ENCODE measurements at regions not wholly inside any gene's neighbourhood (a gene's known extent, or its start where the extent isn't known, plus 50 kb on each side); places are given as distances from the start of the nearest gene placed in this dataset.

DNA sequence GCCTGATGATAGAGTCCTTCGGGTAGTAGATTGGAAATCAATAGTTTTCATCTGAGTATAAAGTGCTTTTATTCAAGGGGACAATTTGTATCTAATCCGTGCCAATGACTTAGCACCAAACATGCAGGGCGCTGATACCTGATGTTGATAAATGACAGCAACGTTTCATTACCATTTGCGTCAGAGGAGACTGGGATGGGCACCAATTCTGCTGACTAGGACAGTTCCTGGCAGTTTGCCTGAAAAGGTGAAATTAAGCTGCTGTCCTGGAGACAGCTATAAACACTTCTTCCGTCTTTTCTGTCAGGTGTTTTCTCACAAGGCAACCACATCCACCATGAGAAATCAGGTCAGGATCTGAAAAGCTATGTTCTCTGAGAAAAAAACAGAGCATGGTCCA is 1136.4 kb downstream of the TYW1 start:
- no peaks in the 10 kb centered on the region for H3K27me3 ChIP-seq (replicated peaks)
- H3K4me3 ChIP-seq (ENCODE audit: low read depth, low read length), result no peak overlapping the region
- in situ Hi-C loops (cut with HindIII; ENCODE audit: low pct_ligation_motif_present, low sequenced_read_pairs), result no loop called here
- TF ChIP-seq, protein P1, sequence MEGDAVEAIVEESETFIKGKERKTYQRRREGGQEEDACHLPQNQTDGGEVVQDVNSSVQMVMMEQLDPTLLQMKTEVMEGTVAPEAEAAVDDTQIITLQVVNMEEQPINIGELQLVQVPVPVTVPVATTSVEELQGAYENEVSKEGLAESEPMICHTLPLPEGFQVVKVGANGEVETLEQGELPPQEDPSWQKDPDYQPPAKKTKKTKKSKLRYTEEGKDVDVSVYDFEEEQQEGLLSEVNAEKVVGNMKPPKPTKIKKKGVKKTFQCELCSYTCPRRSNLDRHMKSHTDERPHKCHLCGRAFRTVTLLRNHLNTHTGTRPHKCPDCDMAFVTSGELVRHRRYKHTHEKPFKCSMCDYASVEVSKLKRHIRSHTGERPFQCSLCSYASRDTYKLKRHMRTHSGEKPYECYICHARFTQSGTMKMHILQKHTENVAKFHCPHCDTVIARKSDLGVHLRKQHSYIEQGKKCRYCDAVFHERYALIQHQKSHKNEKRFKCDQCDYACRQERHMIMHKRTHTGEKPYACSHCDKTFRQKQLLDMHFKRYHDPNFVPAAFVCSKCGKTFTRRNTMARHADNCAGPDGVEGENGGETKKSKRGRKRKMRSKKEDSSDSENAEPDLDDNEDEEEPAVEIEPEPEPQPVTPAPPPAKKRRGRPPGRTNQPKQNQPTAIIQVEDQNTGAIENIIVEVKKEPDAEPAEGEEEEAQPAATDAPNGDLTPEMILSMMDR (IDR thresholded peaks at IDR 0.05; ENCODE audit: low read depth, low read length, missing control alignments), result no peak
- no peaks in the 10 kb centered on the region for H3K36me3 ChIP-seq (replicated peaks)
- no peak overlapping the region for H3K27ac ChIP-seq
- DNase-seq, result no peak

DNA sequence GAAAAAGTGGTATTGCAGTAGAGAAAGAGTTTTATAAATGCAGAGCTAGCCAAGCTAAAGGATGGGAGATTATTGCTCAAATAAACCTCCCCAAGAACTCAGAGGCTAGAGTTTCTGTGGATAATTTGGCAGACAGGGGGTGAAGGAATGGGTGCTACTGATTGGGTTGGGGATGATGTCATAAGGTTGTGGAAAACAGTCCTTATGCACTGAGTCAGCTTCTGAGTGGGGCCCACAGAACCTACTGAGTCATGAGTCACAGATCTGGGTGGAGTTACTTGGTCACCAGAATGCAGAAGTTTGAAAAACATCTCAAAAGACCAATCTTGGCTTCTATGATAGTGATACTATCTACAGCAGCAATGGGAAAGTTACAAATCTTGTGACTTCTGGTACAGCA is 1146.7 kb downstream of the TYW1 start:
- in situ Hi-C loops (cut with HindIII; ENCODE audit: low pct_ligation_motif_present, low sequenced_read_pairs), result no loop called here
- H3K27me3 ChIP-seq (replicated peaks), result no peaks in the 10 kb centered on the region
- TF ChIP-seq, protein P1 (IDR thresholded peaks at IDR 0.05; ENCODE audit: low read depth, low read length, missing control alignments), result no peak
- no peak overlapping the region for H3K27ac ChIP-seq
- no peak overlapping the region for H3K4me3 ChIP-seq (ENCODE audit: low read depth, low read length)
- H3K36me3 ChIP-seq (replicated peaks), result no peaks in the 10 kb centered on the region
- no peak for DNase-seq

DNA sequence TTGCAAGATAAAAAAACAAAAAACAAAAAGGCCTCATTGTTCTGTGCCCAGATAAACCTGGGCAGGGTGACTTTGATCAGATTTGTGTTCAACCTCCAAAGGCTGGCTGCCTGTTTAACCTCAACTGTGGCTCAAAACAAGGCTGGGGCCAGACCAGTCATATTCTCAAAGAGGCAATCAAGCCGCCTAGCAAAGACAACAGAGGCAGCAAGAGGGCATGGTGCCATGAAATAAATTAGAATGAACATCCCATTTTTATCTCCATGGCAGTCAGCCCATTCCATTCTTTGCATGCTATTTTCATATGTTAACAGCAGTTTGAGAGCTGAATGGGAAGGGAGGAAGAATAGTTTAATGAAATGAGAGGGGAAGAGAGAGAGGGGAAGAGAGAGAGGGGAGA is 1150.3 kb downstream of the TYW1 start:
- in situ Hi-C loops (cut with HindIII; ENCODE audit: low pct_ligation_motif_present, low sequenced_read_pairs), result no loop called here
- DNase-seq, result no peak
- H3K27ac ChIP-seq, result no peak overlapping the region
- TF ChIP-seq, protein P1 (IDR thresholded peaks at IDR 0.05; ENCODE audit: low read depth, low read length, missing control alignments), result no peak
- H3K27me3 ChIP-seq (replicated peaks), result no peaks in the 10 kb centered on the region
- H3K36me3 ChIP-seq (replicated peaks), result no peaks in the 10 kb centered on the region
- no peak overlapping the region for H3K4me3 ChIP-seq (ENCODE audit: low read depth, low read length)

DNA sequence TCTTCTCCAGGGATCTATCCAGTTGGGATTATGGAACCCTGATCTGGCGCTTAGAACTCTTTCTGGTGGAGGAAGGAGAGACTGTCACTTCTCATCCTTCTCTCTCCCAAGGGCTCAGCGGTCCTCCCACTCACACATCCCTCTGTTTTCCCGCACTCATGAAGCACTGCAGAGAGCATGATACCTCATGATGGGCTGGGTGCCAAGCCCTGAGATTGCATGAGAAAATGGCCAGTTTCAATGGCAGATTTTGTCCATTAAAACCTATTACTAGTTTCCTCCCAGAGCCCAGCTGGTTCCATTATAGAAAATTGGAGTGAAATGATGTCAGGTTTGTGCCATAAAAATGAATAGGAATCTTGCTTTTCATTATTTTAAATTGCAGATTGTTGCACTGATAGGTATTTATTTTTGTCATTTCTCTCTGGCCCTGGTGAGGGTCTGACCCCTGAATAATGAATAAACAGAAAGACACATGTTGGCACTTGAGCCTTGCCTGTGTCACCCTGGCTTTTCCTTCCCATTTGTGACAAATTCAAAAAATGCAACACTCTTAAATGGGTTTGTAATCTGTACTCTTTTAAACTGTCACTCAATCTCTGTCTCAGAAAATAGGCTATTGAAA is 1151.1 kb downstream of the TYW1 start:
- in situ Hi-C loops (cut with HindIII; ENCODE audit: low pct_ligation_motif_present, low sequenced_read_pairs), result no loop called here
- H3K4me3 ChIP-seq (ENCODE audit: low read depth, low read length), result no peak overlapping the region
- TF ChIP-seq, protein P1 (IDR thresholded peaks at IDR 0.05; ENCODE audit: low read depth, low read length, missing control alignments), result no peak
- H3K36me3 ChIP-seq (replicated peaks), result no peaks in the 10 kb centered on the region
- no peak overlapping the region for H3K27ac ChIP-seq
- DNase-seq, result no peak
- no peaks in the 10 kb centered on the region for H3K27me3 ChIP-seq (replicated peaks)

DNA sequence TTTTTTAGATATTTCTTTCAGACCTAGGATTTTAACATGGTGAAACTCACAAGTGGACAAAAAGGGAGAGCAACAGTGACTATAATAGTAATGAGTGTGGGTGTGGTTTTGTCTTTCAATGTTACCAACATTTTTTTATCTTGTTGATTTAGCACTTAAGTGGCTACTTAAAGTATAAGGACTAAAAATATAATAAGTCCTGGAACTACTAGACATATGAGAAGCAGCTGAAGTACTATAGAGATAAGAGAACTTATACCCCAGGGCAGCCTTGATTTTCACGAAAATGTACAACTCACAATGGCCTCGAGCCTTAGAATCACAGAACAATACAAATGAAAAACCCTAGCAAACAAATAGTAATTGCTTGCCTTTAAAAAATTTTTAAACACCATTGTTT is 1151.8 kb downstream of the TYW1 start:
- no peaks in the 10 kb centered on the region for H3K36me3 ChIP-seq (replicated peaks)
- no peak overlapping the region for H3K4me3 ChIP-seq (ENCODE audit: low read depth, low read length)
- no peak overlapping the region for H3K27ac ChIP-seq
- in situ Hi-C loops (cut with HindIII; ENCODE audit: low pct_ligation_motif_present, low sequenced_read_pairs), result no loop called here
- no peak for DNase-seq
- TF ChIP-seq, protein P1 (IDR thresholded peaks at IDR 0.05; ENCODE audit: low read depth, low read length, missing control alignments), result no peak
- H3K27me3 ChIP-seq (replicated peaks), result no peaks in the 10 kb centered on the region

DNA sequence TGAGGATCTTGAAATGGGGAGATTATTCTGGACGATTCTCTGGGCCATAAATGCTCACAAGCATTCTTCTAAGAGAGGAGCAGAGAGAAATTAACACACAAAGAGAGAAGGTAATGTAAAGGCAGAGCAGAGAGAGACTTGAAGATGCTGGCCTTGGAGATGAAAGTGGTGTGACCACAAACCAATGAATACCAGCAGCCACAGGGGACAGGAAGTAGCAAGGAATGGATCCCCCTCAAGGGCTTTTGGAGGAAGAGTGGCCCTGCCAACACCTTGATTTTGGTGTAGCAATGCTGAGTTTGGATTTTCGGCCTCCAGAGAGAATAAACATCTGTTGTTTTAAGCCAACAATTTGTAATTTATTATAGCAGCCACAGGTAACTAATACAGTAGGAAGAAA is 1155.6 kb downstream of the TYW1 start:
- Histone ChIP-seq H3K4me3 (ENCODE audit: low read depth, low read length) (no peak overlapping the region), H3K36me3 (replicated peaks) (no peaks in the 10 kb centered on the region), H3K27ac (no peak overlapping the region), H3K27me3 (replicated peaks) (no peaks in the 10 kb centered on the region)
- TF ChIP-seq, protein P1 (IDR thresholded peaks at IDR 0.05; ENCODE audit: low read depth, low read length, missing control alignments), result no peak
- in situ Hi-C loops (cut with HindIII; ENCODE audit: low pct_ligation_motif_present, low sequenced_read_pairs), result no loop called here
- DNase-seq, result no peak
